ENCODE measurements at regions not wholly inside any gene's neighbourhood (a gene's known extent, or its start where the extent isn't known, plus 50 kb on each side); places are given as distances from the start of the nearest gene placed in this dataset.
"Not testable (repeated sequence)": the region's sequence is repeated elsewhere in the genome, so short reads cannot be mapped to it uniquely, and the experiment has no call there.

DNA sequence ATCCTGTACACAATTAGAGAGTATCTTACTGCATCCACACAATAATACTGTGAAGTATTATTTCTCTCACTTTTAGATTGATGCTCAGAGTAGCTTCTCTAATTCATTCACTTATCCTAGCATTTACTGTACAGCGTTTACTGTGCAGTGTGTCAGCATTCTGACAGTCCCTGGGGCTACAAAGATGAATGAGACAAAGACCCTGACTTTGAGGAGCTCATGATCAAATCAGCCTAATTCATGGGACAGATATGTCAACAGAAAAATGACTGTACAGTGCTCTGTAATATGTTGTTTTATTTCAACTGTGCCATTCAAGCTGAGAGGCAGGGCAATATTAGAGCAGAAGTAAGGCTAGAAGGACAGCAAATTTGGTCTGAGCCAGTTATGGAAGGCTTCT lies 152.5 kb downstream of the ZNF648 start:
- TF ChIP-seq, protein P1, sequence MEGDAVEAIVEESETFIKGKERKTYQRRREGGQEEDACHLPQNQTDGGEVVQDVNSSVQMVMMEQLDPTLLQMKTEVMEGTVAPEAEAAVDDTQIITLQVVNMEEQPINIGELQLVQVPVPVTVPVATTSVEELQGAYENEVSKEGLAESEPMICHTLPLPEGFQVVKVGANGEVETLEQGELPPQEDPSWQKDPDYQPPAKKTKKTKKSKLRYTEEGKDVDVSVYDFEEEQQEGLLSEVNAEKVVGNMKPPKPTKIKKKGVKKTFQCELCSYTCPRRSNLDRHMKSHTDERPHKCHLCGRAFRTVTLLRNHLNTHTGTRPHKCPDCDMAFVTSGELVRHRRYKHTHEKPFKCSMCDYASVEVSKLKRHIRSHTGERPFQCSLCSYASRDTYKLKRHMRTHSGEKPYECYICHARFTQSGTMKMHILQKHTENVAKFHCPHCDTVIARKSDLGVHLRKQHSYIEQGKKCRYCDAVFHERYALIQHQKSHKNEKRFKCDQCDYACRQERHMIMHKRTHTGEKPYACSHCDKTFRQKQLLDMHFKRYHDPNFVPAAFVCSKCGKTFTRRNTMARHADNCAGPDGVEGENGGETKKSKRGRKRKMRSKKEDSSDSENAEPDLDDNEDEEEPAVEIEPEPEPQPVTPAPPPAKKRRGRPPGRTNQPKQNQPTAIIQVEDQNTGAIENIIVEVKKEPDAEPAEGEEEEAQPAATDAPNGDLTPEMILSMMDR (IDR thresholded peaks at IDR 0.05; ENCODE audit: low read depth, low read length, missing control alignments), result no peak
- DNase-seq (ENCODE audit: low read depth), result no peak
- H3K4me3 ChIP-seq (ENCODE audit: low read depth, low read length), result no peak overlapping the region

GRCh38 chr1:181906631-181907030 lies 154.9 kb downstream of the ZNF648 start:
- DNase-seq (ENCODE audit: low read depth), result no peak
- no peak overlapping the region for H3K4me3 ChIP-seq (ENCODE audit: low read depth, low read length)
- TF ChIP-seq, protein P1 (IDR thresholded peaks at IDR 0.05; ENCODE audit: low read depth, low read length, missing control alignments), result no peak

GRCh38 chr1:181905944-181906597 lies 155.4 kb downstream of the ZNF648 start:
- no peak overlapping the region for H3K4me3 ChIP-seq (ENCODE audit: low read depth, low read length)
- no peak for DNase-seq (ENCODE audit: low read depth)
- TF ChIP-seq, protein P1 (IDR thresholded peaks at IDR 0.05; ENCODE audit: low read depth, low read length, missing control alignments), result no peak

DNA sequence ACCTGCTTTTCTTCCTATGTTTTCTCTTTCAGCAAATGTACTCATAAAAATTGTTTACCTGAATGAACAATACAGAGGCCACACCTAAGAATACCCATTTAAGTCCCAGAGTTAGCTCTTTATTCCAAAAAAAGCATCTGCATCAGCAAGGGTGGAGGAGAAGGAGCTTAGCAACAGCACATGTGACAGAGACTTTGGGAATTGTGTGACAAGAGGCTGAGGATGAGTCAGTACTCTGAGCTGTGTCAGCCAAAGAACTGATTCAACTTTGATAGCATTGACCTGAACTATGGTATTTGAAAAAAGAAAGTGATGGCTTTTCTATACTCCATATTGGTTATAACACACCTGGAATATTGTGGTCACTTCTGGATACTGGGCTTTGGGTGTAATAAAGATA lies 162.7 kb downstream of the ZNF648 start:
- H3K4me3 ChIP-seq (ENCODE audit: low read depth, low read length), result no peak overlapping the region
- DNase-seq (ENCODE audit: low read depth), result no peak
- TF ChIP-seq, protein P1 (IDR thresholded peaks at IDR 0.05; ENCODE audit: low read depth, low read length, missing control alignments), result no peak

DNA sequence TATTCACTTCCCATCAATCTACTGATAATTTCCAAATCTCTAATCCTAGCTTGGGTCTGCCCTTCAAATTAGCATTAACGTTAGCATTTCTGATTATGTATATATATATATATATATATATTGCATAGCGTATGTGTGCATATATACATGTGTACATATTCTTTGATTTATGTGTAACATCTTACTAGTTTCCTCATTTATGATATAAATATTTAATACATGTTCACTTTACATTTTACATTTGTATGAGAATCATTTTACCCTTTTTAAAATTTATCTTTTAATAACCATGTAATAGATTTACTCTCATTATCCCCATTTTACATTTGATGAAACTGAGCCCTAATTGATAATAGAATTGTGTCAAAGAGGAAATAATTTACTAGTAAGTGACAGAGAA lies 164.7 kb downstream of the ZNF648 start:
- no peak for DNase-seq (ENCODE audit: low read depth)
- TF ChIP-seq, protein P1 (IDR thresholded peaks at IDR 0.05; ENCODE audit: low read depth, low read length, missing control alignments), result no peak
- no peak overlapping the region for H3K4me3 ChIP-seq (ENCODE audit: low read depth, low read length)

GRCh38 chr1:181894439-181894859 lies 167.1 kb downstream of the ZNF648 start:
- TF ChIP-seq, protein P1 (IDR thresholded peaks at IDR 0.05; ENCODE audit: low read depth, low read length, missing control alignments), result no peak

GRCh38 chr1:181893937-181894336 lies 167.6 kb downstream of the ZNF648 start:
- TF ChIP-seq, protein P1 (IDR thresholded peaks at IDR 0.05; ENCODE audit: low read depth, low read length, missing control alignments), result no peak
- H3K4me3 ChIP-seq (ENCODE audit: low read depth, low read length), result no peak overlapping the region
- DNase-seq (ENCODE audit: low read depth), result no peak

More at GRCh38 chr1:181894439-181894859, 167.1 kb downstream of the ZNF648 start:
- no peak overlapping the region for H3K4me3 ChIP-seq (ENCODE audit: low read depth, low read length)
- DNase-seq (ENCODE audit: low read depth), result no peak

GRCh38 chr1:181893150-181893549 lies 168.4 kb downstream of the ZNF648 start:
- not testable (repeated sequence) for H3K4me3 ChIP-seq (ENCODE audit: low read depth, low read length); DNase-seq (ENCODE audit: low read depth)
